ENCODE measurements at regions not wholly inside any gene's neighbourhood (a gene's known extent, or its start where the extent isn't known, plus 50 kb on each side); places are given as distances from the start of the nearest gene placed in this dataset.

- H2BK15ac ChIP-seq (ENCODE audit: low read length): peak overlapping the region; percentile 81
Measured at GRCh38 chr7:418636-419280, 100.9 kb downstream of the PDGFA start.

GRCh38 chr7:420142-421093 lies 99.2 kb downstream of the PDGFA start:
- Histone ChIP-seq H2BK120ac (ENCODE audit: low read depth, low read length) (no peak overlapping the region), H3K18ac (ENCODE audit: low read length) (peak overlapping the region; percentile 52), H3K14ac (ENCODE audit: low read length) (no peak overlapping the region), H3K23ac (ENCODE audit: low read depth, low read length, poor library complexity) (no peak overlapping the region), H3K79me1 (ENCODE audit: low read depth, low read length) (peaks cover 2% of the 10 kb centered on the region), H3K27ac (replicated peaks; ENCODE audit: low read length) (no peak overlapping the region), H2AK5ac (ENCODE audit: low read depth, low read length) (peak overlapping the region; percentile 75), H4K91ac (ENCODE audit: low read depth, low read length, poor library complexity) (no peak overlapping the region), H3K27me3 (ENCODE audit: control insufficient read depth in 3 of 3, insufficient read depth in 3 of 3, low read depth in 1 of 3, low read length in 3 of 3) (peaks cover 0 to 5% (median 0%) of the 10 kb centered on the region in 3 experiments), H2AFZ (ENCODE audit: low read length) (no peak overlapping the region), H3K36me3 (replicated peaks in 1 of 2; ENCODE audit: control insufficient read depth in 2 of 2, insufficient read depth in 2 of 2, low read length in 2 of 2) (no peaks in the 10 kb centered on the region), H3K9me3 (replicated peaks in 1 of 2; ENCODE audit: control insufficient read depth in 2 of 2, insufficient read depth in 1 of 2, low read depth in 1 of 2, low read length in 2 of 2) (peaks cover 3 to 13% of the 10 kb centered on the region in 2 donors), H3K4ac (ENCODE audit: low read length) (no peak overlapping the region), H4K8ac (ENCODE audit: low read depth, low read length) (no peak overlapping the region), H3K4me1 (ENCODE audit: control insufficient read depth in 2 of 2, insufficient read depth in 1 of 2, low read depth in 1 of 2, low read length in 2 of 2) (no peaks in the 10 kb centered on the region), H2BK12ac (ENCODE audit: low read length) (no peak overlapping the region), H3K4me2 (ENCODE audit: insufficient read depth, low read length, poor library complexity, severe bottlenecking) (no peak overlapping the region), H2BK15ac (ENCODE audit: low read length) (peak overlapping the region; percentile 64), H3K4me3 (ENCODE audit: low read length in 2 of 2) (no peak overlapping the region), H2BK5ac (ENCODE audit: low read length) (peak overlapping the region; percentile 60), H3K9ac (ENCODE audit: low read depth, low read length, poor library complexity) (peak overlapping the region; percentile 4)
- no peak for DNase-seq (ENCODE audit: low spot score)
- WGBS, 2 donors (ENCODE audit: extremely low coverage in 2 of 2, insufficient read length in 2 of 2, insufficient replicate concordance in 1 of 2): no CpG with 5 or more reads among the region's 20 CpGs

More at GRCh38 chr7:418636-419280, 100.9 kb downstream of the PDGFA start:
- Histone ChIP-seq H3K9me3 (replicated peaks in 1 of 2; ENCODE audit: control insufficient read depth in 2 of 2, insufficient read depth in 1 of 2, low read depth in 1 of 2, low read length in 2 of 2) (peaks cover 3 to 13% of the 10 kb centered on the region in 2 donors), H2BK12ac (ENCODE audit: low read length) (no peak overlapping the region), H3K4me1 (ENCODE audit: control insufficient read depth in 2 of 2, insufficient read depth in 1 of 2, low read depth in 1 of 2, low read length in 2 of 2) (no peaks in the 10 kb centered on the region), H2BK5ac (ENCODE audit: low read length) (no peak overlapping the region), H4K91ac (ENCODE audit: low read depth, low read length, poor library complexity) (no peak overlapping the region), H3K4me2 (ENCODE audit: insufficient read depth, low read length, poor library complexity, severe bottlenecking) (no peak overlapping the region), H3K23ac (ENCODE audit: low read depth, low read length, poor library complexity) (no peak overlapping the region), H3K4me3 (ENCODE audit: low read length in 2 of 2) (peak overlapping the region in 1 of 2 donors; percentile 51), H2AFZ (ENCODE audit: low read length) (no peak overlapping the region), H3K79me1 (ENCODE audit: low read depth, low read length) (peaks cover 2% of the 10 kb centered on the region), H3K4ac (ENCODE audit: low read length) (no peak overlapping the region), H3K27ac (replicated peaks; ENCODE audit: low read length) (no peak overlapping the region), H3K36me3 (replicated peaks in 1 of 2; ENCODE audit: control insufficient read depth in 2 of 2, insufficient read depth in 2 of 2, low read length in 2 of 2) (no peaks in the 10 kb centered on the region), H2AK5ac (ENCODE audit: low read depth, low read length) (peak overlapping the region; percentile 0), H3K9ac (ENCODE audit: low read depth, low read length, poor library complexity) (no peak overlapping the region), H3K14ac (ENCODE audit: low read length) (peak overlapping the region; percentile 21), H3K18ac (ENCODE audit: low read length) (peak overlapping the region; percentile 65), H2BK120ac (ENCODE audit: low read depth, low read length) (no peak overlapping the region), H4K8ac (ENCODE audit: low read depth, low read length) (no peak overlapping the region), H3K27me3 (ENCODE audit: control insufficient read depth in 3 of 3, insufficient read depth in 3 of 3, low read depth in 1 of 3, low read length in 3 of 3) (peaks cover 0 to 3% (median 0%) of the 10 kb centered on the region in 3 experiments)
- no CpG with 5 or more reads among the region's 11 CpGs for WGBS, 2 donors (ENCODE audit: extremely low coverage in 2 of 2, insufficient read length in 2 of 2, insufficient replicate concordance in 1 of 2)
- no peak for DNase-seq (ENCODE audit: low spot score)

GRCh38 chr7:421136-421991 lies 98.3 kb downstream of the PDGFA start:
- no peak overlapping the region for H4K91ac ChIP-seq (ENCODE audit: low read depth, low read length, poor library complexity)
- no CpG with 5 or more reads among the region's 57 CpGs for WGBS, 2 donors (ENCODE audit: extremely low coverage in 2 of 2, insufficient read length in 2 of 2, insufficient replicate concordance in 1 of 2)
- no peak overlapping the region for H3K9ac ChIP-seq (ENCODE audit: low read depth, low read length, poor library complexity)
- peak overlapping the region; percentile 43 for H2BK15ac ChIP-seq (ENCODE audit: low read length)
- no peak overlapping the region for H3K4me2 ChIP-seq (ENCODE audit: insufficient read depth, low read length, poor library complexity, severe bottlenecking)
- H4K8ac ChIP-seq (ENCODE audit: low read depth, low read length): no peak overlapping the region
- H3K23ac ChIP-seq (ENCODE audit: low read depth, low read length, poor library complexity): peak overlapping the region; percentile 80
- H3K27me3 ChIP-seq (ENCODE audit: control insufficient read depth in 3 of 3, insufficient read depth in 3 of 3, low read depth in 1 of 3, low read length in 3 of 3): peaks cover 0 to 5% (median 0%) of the 10 kb centered on the region in 3 experiments
- peak overlapping the region; percentile 97 for H2AK5ac ChIP-seq (ENCODE audit: low read depth, low read length)
- H2BK12ac ChIP-seq (ENCODE audit: low read length): no peak overlapping the region
- H3K4me3 ChIP-seq (ENCODE audit: low read length in 2 of 2): no peak overlapping the region
- no peak overlapping the region for H3K27ac ChIP-seq (replicated peaks; ENCODE audit: low read length)
- peak overlapping the region; percentile 60 for H2BK5ac ChIP-seq (ENCODE audit: low read length)
- H3K79me1 ChIP-seq (ENCODE audit: low read depth, low read length): peaks cover 2% of the 10 kb centered on the region
- H3K4me1 ChIP-seq (ENCODE audit: control insufficient read depth in 2 of 2, insufficient read depth in 1 of 2, low read depth in 1 of 2, low read length in 2 of 2): peaks cover 0 to 7% of the 10 kb centered on the region in 2 donors
- H3K14ac ChIP-seq (ENCODE audit: low read length): no peak overlapping the region
- no peak for DNase-seq (ENCODE audit: low spot score)
- peak overlapping the region; percentile 83 for H3K18ac ChIP-seq (ENCODE audit: low read length)
- no peak overlapping the region for H2AFZ ChIP-seq (ENCODE audit: low read length)
- H3K36me3 ChIP-seq (replicated peaks in 1 of 2; ENCODE audit: control insufficient read depth in 2 of 2, insufficient read depth in 2 of 2, low read length in 2 of 2): no peaks in the 10 kb centered on the region
- H3K4ac ChIP-seq (ENCODE audit: low read length): peak overlapping the region; percentile 23
- no peak overlapping the region for H2BK120ac ChIP-seq (ENCODE audit: low read depth, low read length)
- H3K9me3 ChIP-seq (replicated peaks in 1 of 2; ENCODE audit: control insufficient read depth in 2 of 2, insufficient read depth in 1 of 2, low read depth in 1 of 2, low read length in 2 of 2): peaks cover 3 to 13% of the 10 kb centered on the region in 2 donors

Measured in neuronal stem cell (in vitro differentiated cells).